CD8-positive, alpha-beta memory T cell (primary cell): ENCODE measurements at regions not wholly inside any gene's neighbourhood (a gene's known extent, or its start where the extent isn't known, plus 50 kb on each side); places are given as distances from the start of the nearest gene placed in this dataset.
"Not testable (repeated sequence)": the region's sequence is repeated elsewhere in the genome, so short reads cannot be mapped to it uniquely, and the experiment has no call there.

Source experiments
- CTCF ChIA-PET: fragments of 350-600 bp; sonication (Branson Sonifier 250); formaldehyde crosslinking; loops from one replicate; lab custom pipeline; 2021; ENCODE audit warnings: antibody characterized with exemption; lab: Charles Lee
- POLR2A ChIA-PET: fragments of 350-600 bp; sonication (Branson Sonifier 250); formaldehyde crosslinking; loops from one replicate; lab custom pipeline; 2021; ENCODE audit warnings: antibody characterized with exemption; lab: Charles Lee
- DNase-seq, 5 donors: peaks; one replicate each; pipeline versions ENCODE4 v3.0.0 to v3.0.0-alpha.2; 2020 to 2022; ENCODE audit warnings: mixed read lengths in 1 of 5
- H3K27ac ChIP-seq: one replicate; pipeline ENCODE4 v1.7.0; 2013; ENCODE audit warnings: low read depth, mild to moderate bottlenecking, low read length, moderate library complexity
- H3K27me3 ChIP-seq: 2 replicates; pipeline ENCODE4 v1.7.0; 2013; ENCODE audit warnings: low read length, mild to moderate bottlenecking; ENCODE audit not compliant: insufficient read depth, poor library complexity, severe bottlenecking
- H3K36me3 ChIP-seq: 2 replicates; pipeline ENCODE4 v1.7.0; 2013; ENCODE audit warnings: mild to moderate bottlenecking, low read length, moderate library complexity; ENCODE audit not compliant: insufficient read depth
- H3K4me1 ChIP-seq: 2 replicates; pipeline ENCODE4 v1.7.0; 2013; ENCODE audit warnings: mild to moderate bottlenecking, low read length, moderate library complexity; ENCODE audit not compliant: insufficient read depth
- H3K4me3 ChIP-seq: 2 replicates; pipeline ENCODE4 v1.7.0; 2013; ENCODE audit warnings: mild to moderate bottlenecking, low read length
- H3K9me3 ChIP-seq: 2 replicates; pipeline ENCODE4 v1.7.0; 2013; ENCODE audit warnings: mild to moderate bottlenecking, low read length
- H3K27ac Mint-ChIP-seq, 8 donors: one replicate each; pipeline ENCODE4 v1.8.0; 2020 to 2021; ENCODE audit warnings: mixed read lengths in 8 of 8, mild to moderate bottlenecking in 6 of 8, inconsistent platforms in 3 of 8, moderate library complexity in 3 of 8
- H3K27me3 Mint-ChIP-seq, 2 donors: one replicate each; pipeline ENCODE4 v1.8.0; 2020 to 2021; ENCODE audit warnings: mixed read lengths in 2 of 2, mild to moderate bottlenecking in 1 of 2, moderate library complexity in 1 of 2
- H3K36me3 Mint-ChIP-seq, 3 donors: one replicate each; pipeline ENCODE4 v1.8.0; 2020 to 2021; ENCODE audit warnings: mixed read lengths in 3 of 3, inconsistent platforms in 1 of 3, mild to moderate bottlenecking in 1 of 3
- H3K4me1 Mint-ChIP-seq, 3 donors: one replicate each; pipeline ENCODE4 v1.8.0; 2020 to 2021; ENCODE audit warnings: mixed read lengths in 3 of 3, inconsistent platforms in 1 of 3, mild to moderate bottlenecking in 1 of 3
- H3K4me3 Mint-ChIP-seq, 7 donors: one replicate each; pipeline ENCODE4 v1.8.0; 2020 to 2021; ENCODE audit warnings: mixed read lengths in 7 of 7, mild to moderate bottlenecking in 6 of 7, moderate library complexity in 4 of 7, inconsistent platforms in 2 of 7
- H3K9me3 Mint-ChIP-seq, 5 donors: one replicate each; pipeline ENCODE4 v1.8.0; 2020 to 2022; ENCODE audit warnings: mixed read lengths in 5 of 5, mild to moderate bottlenecking in 3 of 5, moderate library complexity in 2 of 5, inconsistent platforms in 1 of 5

DNA sequence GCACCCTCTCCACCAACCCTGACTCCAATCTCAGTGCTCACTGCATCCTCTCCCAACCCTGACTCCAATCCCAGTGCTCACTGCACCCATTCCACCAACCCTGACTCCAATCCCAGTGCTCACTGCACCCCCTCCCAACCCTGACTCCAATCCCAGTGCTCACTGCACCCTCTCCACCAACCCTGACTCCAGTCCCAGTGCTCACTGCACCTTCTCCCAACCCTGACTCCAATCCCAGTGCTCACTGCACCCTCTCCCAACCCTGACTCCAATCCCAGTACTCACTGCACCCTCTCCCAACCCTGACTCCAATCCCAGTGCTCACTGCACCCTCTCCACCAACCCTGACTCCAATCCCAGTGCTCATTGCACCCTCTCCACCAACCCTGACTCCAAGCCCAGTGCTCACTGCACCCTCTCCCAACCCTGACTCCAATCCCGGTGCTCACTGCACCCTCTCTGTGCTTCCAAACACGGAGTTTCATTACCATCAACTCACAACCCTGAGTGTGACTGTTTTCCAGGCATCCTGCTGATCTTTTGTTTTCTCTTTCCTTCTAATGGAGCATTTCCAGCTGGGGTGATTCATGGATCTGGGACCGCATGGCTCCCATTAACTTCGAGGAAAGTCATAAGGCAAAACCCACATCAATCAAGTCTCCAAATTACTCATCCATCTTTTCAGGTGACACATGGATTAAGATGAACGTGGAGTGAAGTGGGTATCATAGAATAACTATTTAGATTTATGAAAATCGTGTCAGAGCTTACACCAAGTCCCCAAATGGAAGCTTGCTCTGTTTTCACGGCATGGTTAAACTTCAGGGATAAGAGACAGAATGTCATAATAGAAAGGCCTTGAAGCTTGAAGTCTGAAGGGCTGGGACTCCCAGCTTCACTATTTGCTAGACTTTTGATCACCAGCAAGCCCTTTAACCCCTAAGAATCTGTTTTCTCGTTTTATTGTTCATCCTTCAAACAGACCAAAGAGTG lies 135.3 kb upstream of the ZNF618 start:
- H3K9me3 Mint-ChIP-seq, H3K4me1 Mint-ChIP-seq, POLR2A ChIA-PET, H3K4me1 ChIP-seq, H3K36me3 ChIP-seq, CTCF ChIA-PET, H3K27me3 ChIP-seq, H3K27ac Mint-ChIP-seq, H3K27ac ChIP-seq, H3K9me3 ChIP-seq, H3K4me3 ChIP-seq, H3K36me3 Mint-ChIP-seq: not testable (repeated sequence)
- Mint-ChIP-seq H3K27me3 (peaks cover 15 to 67% of the 10 kb centered on the region in 2 donors), H3K4me3 (peak overlapping the region in 1 of 7 donors; percentile 20)
- DNase-seq: peak in 1 of 5 donors; percentile 11

DNA sequence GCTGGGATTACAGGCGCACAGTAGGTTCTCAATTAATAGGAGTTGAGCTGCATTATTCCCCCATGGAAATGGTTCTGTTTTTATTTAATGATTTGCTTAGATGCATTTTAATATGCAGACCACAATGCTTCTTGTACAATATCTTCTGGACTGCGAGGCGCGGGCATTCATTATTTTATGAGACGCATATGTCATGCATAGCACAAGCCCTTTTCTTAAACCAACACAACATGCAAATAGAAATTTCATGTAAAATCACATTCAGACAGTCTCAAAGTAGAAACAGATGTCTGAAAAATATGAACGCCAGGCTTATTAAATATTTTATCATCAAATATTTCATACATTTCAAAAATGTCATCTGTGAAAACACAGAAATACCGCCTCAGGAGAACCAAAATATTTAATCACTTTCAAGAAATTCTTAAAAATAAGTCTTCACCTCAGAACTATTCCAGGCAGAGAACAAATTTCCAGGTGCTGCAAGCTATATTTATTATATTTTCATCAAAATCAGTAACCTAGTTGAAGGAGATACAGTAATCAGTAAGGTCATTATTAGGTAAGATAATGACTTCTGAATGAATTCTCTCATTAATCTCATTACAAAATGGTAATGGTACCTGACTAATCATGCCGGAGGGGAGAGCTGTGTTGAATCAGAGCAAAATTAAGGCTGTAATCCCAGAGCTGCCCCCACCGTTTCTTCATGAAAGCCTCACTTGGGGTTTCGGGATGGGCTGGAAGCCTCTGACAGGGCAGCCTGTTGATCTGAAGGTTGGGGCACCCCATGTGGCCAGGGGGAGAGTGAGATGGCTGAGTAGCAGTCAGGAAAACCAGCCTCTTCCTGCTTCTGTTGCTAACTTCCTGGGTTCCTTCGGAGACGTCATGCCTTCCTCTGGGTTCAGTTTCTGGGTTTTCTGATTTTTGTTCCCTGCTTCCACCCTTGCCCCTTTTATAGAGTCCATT lies 133.9 kb upstream of the ZNF618 start:
- H3K4me1 Mint-ChIP-seq: no peaks in the 10 kb centered on the region
- H3K27me3 Mint-ChIP-seq: peaks cover 15 to 61% of the 10 kb centered on the region in 2 donors
- H3K36me3 ChIP-seq: no peaks in the 10 kb centered on the region
- H3K4me1 ChIP-seq: no peaks in the 10 kb centered on the region
- peaks cover 0 to 8% (median 4%) of the 10 kb centered on the region in 5 donors for H3K9me3 Mint-ChIP-seq
- no peak overlapping the region for H3K4me3 ChIP-seq
- no peak for DNase-seq
- H3K9me3 ChIP-seq: no peaks in the 10 kb centered on the region
- H3K36me3 Mint-ChIP-seq: no peaks in the 10 kb centered on the region
- peak overlapping the region in 1 of 8 donors; percentile 17 for H3K27ac Mint-ChIP-seq
- ChIA-PET POLR2A (no interaction called here), CTCF (no interaction called here)
- H3K27me3 ChIP-seq: no peaks in the 10 kb centered on the region
- no peak overlapping the region for H3K4me3 Mint-ChIP-seq
- H3K27ac ChIP-seq: no peak overlapping the region

DNA sequence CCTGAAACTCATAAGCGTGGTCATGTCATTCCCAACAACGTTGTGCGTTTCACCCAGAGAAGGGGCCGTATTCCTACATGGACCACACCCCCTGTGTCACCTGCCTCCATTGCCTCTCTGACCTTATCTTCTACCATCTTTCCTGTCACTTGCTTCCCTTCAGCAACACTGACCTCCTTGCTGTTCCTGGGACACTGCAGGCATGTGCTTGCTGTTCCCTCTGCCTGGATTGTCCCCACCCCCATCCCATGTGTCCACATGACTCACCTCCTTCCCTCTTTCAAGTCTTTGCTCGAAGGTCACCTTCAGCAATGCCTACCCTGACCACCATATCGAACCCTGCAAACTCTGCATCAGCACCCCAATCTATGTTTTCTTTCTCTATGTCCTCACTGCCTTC lies 133.2 kb upstream of the ZNF618 start:
- Mint-ChIP-seq H3K9me3 (peaks cover 2 to 14% (median 7%) of the 10 kb centered on the region in 5 donors), H3K36me3 (peaks cover 0 to 2% (median 0%) of the 10 kb centered on the region in 3 donors), H3K4me1 (no peaks in the 10 kb centered on the region), H3K27ac (peak overlapping the region in 1 of 8 donors; percentile 18), H3K4me3 (no peak overlapping the region), H3K27me3 (peaks cover 11 to 58% of the 10 kb centered on the region in 2 donors)
- no peak overlapping the region for H3K27ac ChIP-seq
- no peaks in the 10 kb centered on the region for H3K4me1 ChIP-seq
- H3K4me3 ChIP-seq: no peak overlapping the region
- no peaks in the 10 kb centered on the region for H3K9me3 ChIP-seq
- DNase-seq: no peak
- H3K36me3 ChIP-seq: no peaks in the 10 kb centered on the region
- POLR2A ChIA-PET: no interaction called here
- no peaks in the 10 kb centered on the region for H3K27me3 ChIP-seq
- CTCF ChIA-PET: no interaction called here

DNA sequence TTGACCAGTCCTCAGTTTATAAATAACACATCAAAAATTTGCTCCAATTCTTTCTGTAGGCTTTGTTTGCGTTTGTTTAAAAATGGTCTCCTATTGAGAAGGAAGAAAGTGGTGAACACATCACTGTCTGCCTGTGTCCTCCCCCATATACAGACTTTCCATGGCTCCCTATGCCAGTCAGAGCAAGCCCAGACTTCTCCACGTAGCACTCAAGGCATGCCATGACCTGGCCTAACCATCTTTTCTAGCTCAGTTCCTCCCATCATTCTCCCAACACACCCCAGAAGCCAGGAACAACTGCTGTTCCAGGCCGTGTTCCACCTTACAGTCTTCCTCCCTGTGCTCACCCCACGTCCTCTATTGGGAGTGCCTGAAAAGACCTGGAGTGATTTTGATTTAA lies 129.6 kb upstream of the ZNF618 start:
- peaks cover 10 to 17% (median 15%) of the 10 kb centered on the region in 5 donors for H3K9me3 Mint-ChIP-seq
- H3K36me3 ChIP-seq: no peaks in the 10 kb centered on the region
- no peak overlapping the region for H3K27ac Mint-ChIP-seq
- no peak for DNase-seq
- ChIA-PET POLR2A (no interaction called here), CTCF (no interaction called here)
- H3K27me3 ChIP-seq: no peaks in the 10 kb centered on the region
- H3K36me3 Mint-ChIP-seq: peaks cover 0 to 6% (median 4%) of the 10 kb centered on the region in 3 donors
- H3K27me3 Mint-ChIP-seq: peaks cover 12 to 37% of the 10 kb centered on the region in 2 donors
- no peak overlapping the region for H3K4me3 ChIP-seq
- H3K4me3 Mint-ChIP-seq: no peak overlapping the region
- no peaks in the 10 kb centered on the region for H3K4me1 ChIP-seq
- H3K9me3 ChIP-seq: no peaks in the 10 kb centered on the region
- no peak overlapping the region for H3K27ac ChIP-seq
- H3K4me1 Mint-ChIP-seq: no peaks in the 10 kb centered on the region

DNA sequence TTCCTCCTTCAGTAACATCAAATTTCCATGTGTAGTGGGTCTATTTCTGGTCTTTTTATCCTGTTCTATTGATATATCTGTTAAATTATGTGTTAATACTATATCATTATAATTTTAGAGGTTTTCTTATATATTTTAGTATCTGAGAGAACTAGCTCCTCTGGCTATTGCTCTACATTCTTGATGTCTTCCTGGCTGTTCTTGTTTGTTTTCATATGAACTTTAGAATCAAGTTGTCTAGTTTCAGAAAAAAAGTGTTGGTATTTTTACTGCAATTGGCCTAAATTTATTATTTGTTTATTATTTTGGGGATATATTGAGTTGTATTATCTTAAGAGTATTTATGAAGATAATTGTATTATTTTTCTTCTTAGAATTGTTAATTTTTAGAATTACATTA lies 128.0 kb upstream of the ZNF618 start:
- no peaks in the 10 kb centered on the region for H3K36me3 ChIP-seq
- POLR2A ChIA-PET: no interaction called here
- Mint-ChIP-seq H3K27me3 (peaks cover 6 to 35% of the 10 kb centered on the region in 2 donors), H3K4me3 (no peak overlapping the region), H3K4me1 (no peaks in the 10 kb centered on the region), H3K27ac (no peak overlapping the region), H3K9me3 (peaks cover 10 to 17% (median 15%) of the 10 kb centered on the region in 5 donors), H3K36me3 (peaks cover 0 to 6% (median 4%) of the 10 kb centered on the region in 3 donors)
- H3K9me3 ChIP-seq: no peaks in the 10 kb centered on the region
- no peak for DNase-seq
- no peaks in the 10 kb centered on the region for H3K27me3 ChIP-seq
- no peaks in the 10 kb centered on the region for H3K4me1 ChIP-seq
- no peak overlapping the region for H3K4me3 ChIP-seq
- CTCF ChIA-PET: no interaction called here
- H3K27ac ChIP-seq: no peak overlapping the region

DNA sequence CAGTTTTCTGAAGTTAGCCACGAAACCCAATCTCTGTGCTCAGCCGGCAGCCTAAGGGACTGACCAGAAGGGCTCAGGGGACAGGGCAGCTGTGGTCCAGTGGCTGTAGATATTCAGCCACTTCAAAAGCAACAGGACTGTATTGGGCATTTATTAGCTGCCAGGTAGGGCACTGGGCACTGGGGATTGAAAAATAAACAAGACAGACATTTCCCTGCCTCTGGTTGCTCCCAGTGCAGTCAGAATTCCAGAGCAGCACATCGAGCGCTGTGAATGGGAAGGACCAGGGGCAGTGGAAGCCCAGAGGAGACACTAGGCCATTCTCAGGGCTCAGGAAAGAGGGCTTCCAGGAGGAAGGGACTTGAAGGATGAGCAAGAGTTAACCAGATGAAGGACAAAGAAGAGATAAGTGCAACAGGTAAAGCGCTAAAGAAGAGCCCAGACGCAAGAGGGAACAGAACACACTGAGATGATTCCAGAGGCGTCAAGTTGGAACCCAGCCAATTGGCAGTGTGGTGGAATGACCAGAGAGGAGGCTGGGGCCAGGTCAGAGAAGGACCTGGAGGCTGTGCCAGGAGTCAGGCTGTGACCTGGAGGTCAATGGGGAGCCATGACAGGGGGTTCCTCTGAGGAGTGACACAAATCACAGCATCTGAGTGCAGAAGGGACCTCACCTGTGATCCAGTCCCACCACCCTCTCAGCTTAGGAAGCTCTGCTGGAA lies 122.5 kb upstream of the ZNF618 start:
- DNase-seq: no peak
- Histone ChIP-seq H3K4me3 (no peak overlapping the region), H3K27me3 (no peaks in the 10 kb centered on the region), H3K9me3 (no peaks in the 10 kb centered on the region), H3K36me3 (no peaks in the 10 kb centered on the region), H3K4me1 (no peaks in the 10 kb centered on the region), H3K27ac (no peak overlapping the region)
- no peaks in the 10 kb centered on the region for H3K4me1 Mint-ChIP-seq
- no peak overlapping the region for H3K4me3 Mint-ChIP-seq
- peaks cover 7 to 11% (median 8%) of the 10 kb centered on the region in 5 donors for H3K9me3 Mint-ChIP-seq
- CTCF ChIA-PET: no interaction called here
- POLR2A ChIA-PET: no interaction called here
- peaks cover 0 to 9% (median 2%) of the 10 kb centered on the region in 3 donors for H3K36me3 Mint-ChIP-seq
- H3K27ac Mint-ChIP-seq: no peak overlapping the region
- H3K27me3 Mint-ChIP-seq: peaks cover 13 to 39% of the 10 kb centered on the region in 2 donors

DNA sequence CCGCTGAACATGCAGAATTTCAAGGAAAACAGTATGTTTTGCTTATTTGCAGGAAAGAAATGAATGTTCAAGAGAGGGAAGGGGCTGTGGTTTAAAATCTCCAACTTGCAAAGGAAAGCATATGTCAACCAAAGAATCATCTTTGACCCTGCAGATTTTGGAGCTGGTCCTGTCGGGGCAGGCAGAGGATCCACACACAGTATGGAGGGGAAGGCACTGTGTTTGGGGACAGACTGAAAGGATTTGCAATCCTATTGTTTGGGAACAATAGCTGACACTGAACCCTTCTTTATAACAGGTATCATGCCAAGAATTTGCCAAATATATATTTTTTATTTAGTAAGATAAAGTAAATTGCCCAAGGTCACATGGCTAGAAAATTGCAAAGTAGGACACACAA lies 121.4 kb upstream of the ZNF618 start:
- no peak overlapping the region for H3K27ac ChIP-seq
- H3K4me3 Mint-ChIP-seq: no peak overlapping the region
- H3K27me3 Mint-ChIP-seq: peaks cover 16 to 51% of the 10 kb centered on the region in 2 donors
- no peak for DNase-seq
- no peaks in the 10 kb centered on the region for H3K4me1 ChIP-seq
- ChIA-PET CTCF (no interaction called here), POLR2A (no interaction called here)
- no peaks in the 10 kb centered on the region for H3K4me1 Mint-ChIP-seq
- no peaks in the 10 kb centered on the region for H3K27me3 ChIP-seq
- H3K36me3 ChIP-seq: no peaks in the 10 kb centered on the region
- peaks cover 0 to 11% (median 9%) of the 10 kb centered on the region in 5 donors for H3K9me3 Mint-ChIP-seq
- H3K9me3 ChIP-seq: no peaks in the 10 kb centered on the region
- peaks cover 0 to 8% (median 0%) of the 10 kb centered on the region in 3 donors for H3K36me3 Mint-ChIP-seq
- H3K27ac Mint-ChIP-seq: no peak overlapping the region
- H3K4me3 ChIP-seq: no peak overlapping the region
